IPS DF 19.7 (cell line): ENCODE measurements at regions not wholly inside any gene's neighbourhood (a gene's known extent, or its start where the extent isn't known, plus 50 kb on each side); places are given as distances from the start of the nearest gene placed in this dataset.
A peak's percentile ranks its signal among the peaks of the same experiment; 100 is the strongest.
"Not testable (repeated sequence)": the region's sequence is repeated elsewhere in the genome, so short reads cannot be mapped to it uniquely, and the experiment has no call there.

Source experiments
- DNase-seq: peaks from one replicate; pipeline ENCODE4 v3.0.0-alpha.2; 2013; ENCODE audit warnings: low read depth, low spot score

GRCh38 chr17:56690441-56691291 lies 97.2 kb downstream of the NOG start:
- no peak for DNase-seq

GRCh38 chr17:56694825-56695224 lies 101.3 kb downstream of the NOG start:
- DNase-seq = no peak

- DNase-seq = no peak
Measured at GRCh38 chr17:56697190-56697589, 103.7 kb downstream of the NOG start.

GRCh38 chr17:56699186-56699894 lies 105.8 kb downstream of the NOG start:
- peak; percentile 71 for DNase-seq

- DNase-seq = no peak
Measured at GRCh38 chr17:56700919-56701420, 107.5 kb downstream of the NOG start.

GRCh38 chr17:56707312-56708219 lies 114.1 kb downstream of the NOG start:
- DNase-seq = no peak

- no peak for DNase-seq
Measured at GRCh38 chr17:56708220-56708558, 114.7 kb downstream of the NOG start.

GRCh38 chr17:56708670-56709410 lies 115.3 kb downstream of the NOG start:
- DNase-seq = no peak

- no peak for DNase-seq
Measured at GRCh38 chr17:56710986-56711385, 117.5 kb downstream of the NOG start.

- DNase-seq = no peak
Measured at GRCh38 chr17:56715613-56716357, 117.9 kb downstream of the C17orf67 start.

- no peak for DNase-seq
Measured at GRCh38 chr17:56717471-56717870, 116.2 kb downstream of the C17orf67 start.

- DNase-seq = no peak
Measured at GRCh38 chr17:56718515-56718914, 115.2 kb downstream of the C17orf67 start.

- no peak for DNase-seq
Measured at GRCh38 chr17:56723421-56723820, 110.3 kb downstream of the C17orf67 start.

- DNase-seq = no peak
Measured at GRCh38 chr17:56724664-56725063, 109.1 kb downstream of the C17orf67 start.

GRCh38 chr17:56725144-56725543 lies 108.6 kb downstream of the C17orf67 start:
- no peak for DNase-seq

- DNase-seq = no peak
Measured at GRCh38 chr17:56727876-56728617, 105.7 kb downstream of the C17orf67 start.

- DNase-seq = not testable (repeated sequence)
Measured at GRCh38 chr17:56731096-56731495, 102.6 kb downstream of the C17orf67 start.

GRCh38 chr17:56733833-56734232 lies 99.9 kb downstream of the C17orf67 start:
- DNase-seq = no peak

- DNase-seq = no peak
Measured at GRCh38 chr17:56735842-56736241, 97.9 kb downstream of the C17orf67 start.
